ENCODE measurements at regions not wholly inside any gene's neighbourhood (a gene's known extent, or its start where the extent isn't known, plus 50 kb on each side); places are given as distances from the start of the nearest gene placed in this dataset.

GRCh38 chr16:7998789-7999453 lies 591.4 kb downstream of the TMEM114 start (continued):
- TF ChIP-seq SP2 (IDR thresholded peaks at IDR 0.05; ENCODE audit: low read length): no peak
- no peak for TF ChIP-seq SAP30 (IDR thresholded peaks at IDR 0.05; ENCODE audit: insufficient read depth, insufficient replicate concordance, low read length)
- no peak for TF ChIP-seq ATF2 (IDR thresholded peaks at IDR 0.05; ENCODE audit: low read length)
